HCT116 (cell line): ENCODE measurements at regions not wholly inside any gene's neighbourhood (a gene's known extent, or its start where the extent isn't known, plus 50 kb on each side); places are given as distances from the start of the nearest gene placed in this dataset.

Experiments
- ATAC-seq: fragments of 200-7000 bp; cut with Tn5 transposase; 2 replicates; pipeline ENCODE4 v1.9.1; 2020; ENCODE audit warnings: mild to moderate bottlenecking, moderate library complexity
- BruUV-seq: library from RNA; stranded (reverse); fragments of 400-500 nt; replicated peaks from 2 replicates; lab custom pipeline; 2021; lab: Mats Ljungman, UMichigan
- CTCF ChIA-PET: fragments of 300-600 bp; sonication (Branson Sonifier 250); formaldehyde crosslinking; loops from one replicate; lab custom pipeline; 2021; ENCODE audit warnings: antibody characterized with exemption; lab: Charles Lee
- POLR2A ChIA-PET: fragments of 300-600, 350-600 bp; sonication (Branson Sonifier 250); formaldehyde crosslinking; loops from one replicate; lab custom pipeline; 2021; ENCODE audit warnings: antibody characterized with exemption; lab: Charles Lee
- RAD21 ChIA-PET, 2 experiments: fragments of 300-600 bp; sonication (Branson Sonifier 250); formaldehyde crosslinking; loops; one replicate each; lab custom pipeline; 2023; ENCODE audit warnings: low total read pairs in 2 of 2; ENCODE audit not compliant: uncharacterized antibody in 2 of 2, unreplicated experiment in 2 of 2, low non-redundant PET in 1 of 2; lab: Charles Lee
- DNase-seq: peaks from one replicate; pipeline ENCODE4 v3.0.0-alpha.2; 2010; ENCODE audit warnings: low read depth, low spot score
- H2AFZ ChIP-seq: fragments of 200-600 bp; shearing (Covaris generic), sonication (generic); 2 replicates; pipeline ENCODE4 v1.6.1; 2017; ENCODE audit warnings: low read depth, mixed run types, mixed read lengths, antibody characterized with exemption, low read length; ENCODE audit not compliant: poor library complexity, severe bottlenecking
- H3K27ac ChIP-seq: 2 replicates; pipeline ENCODE4 v1.5.1; 2012; ENCODE audit warnings: low read depth, low read length
- H3K27me3 ChIP-seq: fragments of 200-600 bp; sonication (generic); 2 replicates; pipeline ENCODE4 v1.6.1; 2016; ENCODE audit warnings: mixed run types, low read length, mixed read lengths; ENCODE audit not compliant: insufficient read depth
- H3K36me3 ChIP-seq, 2 experiments: fragments of 200-500 bp in 1 of 2; fragments of 200-600 bp in 1 of 2; sonication (Bioruptor generic) in 1 of 2; sonication (generic) in 1 of 2; 2 replicates each; pipeline versions ENCODE4 v1.5.1 to v1.6.1; 2014 to 2016; ENCODE audit warnings: low read length in 2 of 2, inconsistent platforms in 1 of 2, mixed read lengths in 1 of 2, mixed run types in 1 of 2; ENCODE audit not compliant: insufficient read depth in 2 of 2, control insufficient read depth in 1 of 2
- H3K4me1 ChIP-seq, 2 experiments: fragments of 200-600 bp in 1 of 2; sonication (generic) in 1 of 2; 2 replicates each; pipeline versions ENCODE4 v1.5.1 to v1.6.1; 2012 to 2017; ENCODE audit warnings: low read length in 2 of 2, inconsistent platforms in 1 of 2, mild to moderate bottlenecking in 1 of 2, mixed read lengths in 1 of 2, mixed run types in 1 of 2, moderate library complexity in 1 of 2; ENCODE audit not compliant: insufficient read depth in 2 of 2, control insufficient read depth in 1 of 2
- H3K4me2 ChIP-seq: fragments of 200-600 bp; sonication (generic); 2 replicates; pipeline ENCODE4 v1.6.1; 2017; ENCODE audit warnings: mixed run types, low read length, mixed read lengths
- H3K4me3 ChIP-seq, 2 experiments: fragments of 200-600 bp in 1 of 2; sonication (generic) in 1 of 2; replicated peaks in 1 of 2; 2 replicates each; pipeline ENCODE4 v1.5.1; 2011 to 2016; ENCODE audit warnings: low read length in 2 of 2, control low read depth in 1 of 2, low read depth in 1 of 2, mild to moderate bottlenecking in 1 of 2, mixed read lengths in 1 of 2, mixed run types in 1 of 2
- H3K79me2 ChIP-seq: fragments of 200-600 bp; sonication (generic); 2 replicates; pipeline ENCODE4 v1.6.1; 2017; ENCODE audit warnings: mild to moderate bottlenecking, mixed run types, low read length, moderate library complexity, mixed read lengths; ENCODE audit not compliant: insufficient read depth
- H3K9ac ChIP-seq: fragments of 200-600 bp; sonication (generic); 2 replicates; pipeline ENCODE4 v1.6.1; 2016; ENCODE audit warnings: low read length, mixed read lengths
- H3K9me2 ChIP-seq: fragments of 200-600 bp; sonication (generic), shearing (Covaris generic); 2 replicates; pipeline ENCODE4 v1.6.1; 2017; ENCODE audit warnings: mixed run types, mild to moderate bottlenecking, moderate library complexity; ENCODE audit not compliant: insufficient read depth
- H3K9me3 ChIP-seq, 2 experiments: fragments of 200-500 bp in 1 of 2; fragments of 200-600 bp in 1 of 2; sonication (Bioruptor generic) in 1 of 2; sonication (generic) in 1 of 2; 2 replicates each; pipeline ENCODE4 v1.6.1; 2014 to 2017; ENCODE audit warnings: low read length in 2 of 2, mixed read lengths in 2 of 2, inconsistent platforms in 1 of 2, low read depth in 1 of 2, mild to moderate bottlenecking in 1 of 2, mixed run types in 1 of 2, moderate library complexity in 1 of 2; ENCODE audit not compliant: control insufficient read depth in 1 of 2, insufficient read depth in 1 of 2
- H4K20me1 ChIP-seq: fragments of 200-600 bp; sonication (generic), shearing (Covaris generic); 2 replicates; pipeline ENCODE4 v1.6.1; 2017; ENCODE audit warnings: mixed run types, mild to moderate bottlenecking, moderate library complexity; ENCODE audit not compliant: insufficient read depth
- ELF1 ChIP-seq: IDR thresholded peaks from 2 replicates; pipeline ENCODE4 v1.6.1; 2012; ENCODE audit warnings: low read depth, borderline replicate concordance
- EZH2 ChIP-seq: fragments of 200-600 bp; sonication (generic); IDR thresholded peaks from 2 replicates; pipeline ENCODE4 v1.6.1; 2017; ENCODE audit warnings: antibody characterized with exemption, mixed run types
- EZH2phosphoT487 ChIP-seq: fragments of 200-600 bp; IDR thresholded peaks from 2 replicates; pipeline ENCODE4 v1.6.1; 2018; ENCODE audit warnings: antibody characterized with exemption, borderline replicate concordance
- FOSL1 ChIP-seq: IDR thresholded peaks from 2 replicates; pipeline ENCODE4 v1.6.1; 2012; ENCODE audit warnings: low read depth
- MAX ChIP-seq: IDR thresholded peaks from 2 replicates; pipeline ENCODE4 v1.6.1; 2012
- POLR2AphosphoS5 ChIP-seq: IDR thresholded peaks from 2 replicates; pipeline ENCODE4 v1.6.1; 2011; ENCODE audit warnings: mild to moderate bottlenecking, low read depth, low read length, moderate library complexity
- RAD21 ChIP-seq: IDR thresholded peaks from 2 replicates; pipeline ENCODE4 v1.6.1; 2012; ENCODE audit warnings: low read depth, mild to moderate bottlenecking
- SRF ChIP-seq: IDR thresholded peaks from 2 replicates; pipeline ENCODE4 v1.6.1; 2012; ENCODE audit warnings: low read depth
- intact Hi-C: fragments of 100-400 bp; cut with micrococcal nuclease; formaldehyde crosslinking; loops from 2 replicates; pipeline ENCODE4 v1.10.0; 2022
- TF ChIP-seq, protein P1 (sequence below): IDR thresholded peaks from 2 replicates; pipeline ENCODE4 v1.6.1; 2012; ENCODE audit warnings: low read depth
- TF ChIP-seq, protein P2 (sequence below), 3 experiments: fragments of 200-600 bp in 1 of 3; sonication (generic) in 1 of 3; IDR thresholded peaks in 2 of 3; conservative IDR thresholded peaks in 1 of 3; 2 replicates each; pipeline ENCODE4 v1.5.1; 2012 to 2017; ENCODE audit warnings: low read depth in 2 of 3, low read length in 2 of 3, antibody characterized with exemption in 1 of 3, borderline replicate concordance in 1 of 3, control low read depth in 1 of 3, mild to moderate bottlenecking in 1 of 3, mixed read lengths in 1 of 3, mixed run types in 1 of 3, moderate library complexity in 1 of 3; ENCODE audit not compliant: insufficient read depth in 1 of 3

DNA sequence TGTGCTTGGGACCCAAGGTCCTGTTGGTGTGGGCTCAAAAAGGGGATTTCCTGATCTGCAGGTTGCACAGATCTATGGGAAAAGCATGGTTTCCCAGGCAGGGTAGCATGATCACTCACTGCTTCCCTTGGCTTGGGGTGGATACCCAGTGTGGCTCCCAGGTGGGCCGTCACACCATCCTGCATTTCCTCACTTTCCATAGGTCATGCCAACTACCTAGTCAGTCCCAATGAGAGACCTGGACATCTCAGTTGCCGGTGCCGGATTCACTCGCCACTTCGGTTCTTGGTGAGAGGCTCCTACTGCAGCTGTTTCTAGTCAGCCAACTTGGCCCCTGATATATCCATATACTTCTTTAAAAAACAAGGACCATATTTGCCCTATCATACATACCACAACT is 503.0 kb downstream of the PCDH17 start:
- no peaks in the 10 kb centered on the region for H3K4me1 ChIP-seq
- H3K27me3 ChIP-seq, result no peaks in the 10 kb centered on the region
- H3K79me2 ChIP-seq, result no peaks in the 10 kb centered on the region
- H2AFZ ChIP-seq, result no peak overlapping the region
- ATAC-seq, result no peak
- no peak overlapping the region for H3K4me3 ChIP-seq
- H3K4me2 ChIP-seq, result no peak overlapping the region
- intact Hi-C loops, result no loop called here
- RAD21 ChIA-PET, result no interaction called here
- H3K36me3 ChIP-seq, result no peaks in the 10 kb centered on the region
- H4K20me1 ChIP-seq, result no peaks in the 10 kb centered on the region
- POLR2A ChIA-PET, result no interaction called here
- no peak overlapping the region for H3K9ac ChIP-seq
- no TSS peak for BruUV-seq
- H3K27ac ChIP-seq, result no peak overlapping the region
- H3K9me3 ChIP-seq, result peaks cover 11 to 30% of the 10 kb centered on the region in 2 experiments; a peak in 2 of 4 replicates
- H3K9me2 ChIP-seq, result no peaks in the 10 kb centered on the region
- TF ChIP-seq FOSL1 (no peak), ELF1 (no peak), RAD21 (no peak), SRF (no peak), POLR2AphosphoS5 (no peak), MAX (no peak), EZH2phosphoT487 (no peak), EZH2 (no peak)
- TF ChIP-seq, protein P1, sequence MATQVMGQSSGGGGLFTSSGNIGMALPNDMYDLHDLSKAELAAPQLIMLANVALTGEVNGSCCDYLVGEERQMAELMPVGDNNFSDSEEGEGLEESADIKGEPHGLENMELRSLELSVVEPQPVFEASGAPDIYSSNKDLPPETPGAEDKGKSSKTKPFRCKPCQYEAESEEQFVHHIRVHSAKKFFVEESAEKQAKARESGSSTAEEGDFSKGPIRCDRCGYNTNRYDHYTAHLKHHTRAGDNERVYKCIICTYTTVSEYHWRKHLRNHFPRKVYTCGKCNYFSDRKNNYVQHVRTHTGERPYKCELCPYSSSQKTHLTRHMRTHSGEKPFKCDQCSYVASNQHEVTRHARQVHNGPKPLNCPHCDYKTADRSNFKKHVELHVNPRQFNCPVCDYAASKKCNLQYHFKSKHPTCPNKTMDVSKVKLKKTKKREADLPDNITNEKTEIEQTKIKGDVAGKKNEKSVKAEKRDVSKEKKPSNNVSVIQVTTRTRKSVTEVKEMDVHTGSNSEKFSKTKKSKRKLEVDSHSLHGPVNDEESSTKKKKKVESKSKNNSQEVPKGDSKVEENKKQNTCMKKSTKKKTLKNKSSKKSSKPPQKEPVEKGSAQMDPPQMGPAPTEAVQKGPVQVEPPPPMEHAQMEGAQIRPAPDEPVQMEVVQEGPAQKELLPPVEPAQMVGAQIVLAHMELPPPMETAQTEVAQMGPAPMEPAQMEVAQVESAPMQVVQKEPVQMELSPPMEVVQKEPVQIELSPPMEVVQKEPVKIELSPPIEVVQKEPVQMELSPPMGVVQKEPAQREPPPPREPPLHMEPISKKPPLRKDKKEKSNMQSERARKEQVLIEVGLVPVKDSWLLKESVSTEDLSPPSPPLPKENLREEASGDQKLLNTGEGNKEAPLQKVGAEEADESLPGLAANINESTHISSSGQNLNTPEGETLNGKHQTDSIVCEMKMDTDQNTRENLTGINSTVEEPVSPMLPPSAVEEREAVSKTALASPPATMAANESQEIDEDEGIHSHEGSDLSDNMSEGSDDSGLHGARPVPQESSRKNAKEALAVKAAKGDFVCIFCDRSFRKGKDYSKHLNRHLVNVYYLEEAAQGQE, result no peak
- TF ChIP-seq, protein P2, sequence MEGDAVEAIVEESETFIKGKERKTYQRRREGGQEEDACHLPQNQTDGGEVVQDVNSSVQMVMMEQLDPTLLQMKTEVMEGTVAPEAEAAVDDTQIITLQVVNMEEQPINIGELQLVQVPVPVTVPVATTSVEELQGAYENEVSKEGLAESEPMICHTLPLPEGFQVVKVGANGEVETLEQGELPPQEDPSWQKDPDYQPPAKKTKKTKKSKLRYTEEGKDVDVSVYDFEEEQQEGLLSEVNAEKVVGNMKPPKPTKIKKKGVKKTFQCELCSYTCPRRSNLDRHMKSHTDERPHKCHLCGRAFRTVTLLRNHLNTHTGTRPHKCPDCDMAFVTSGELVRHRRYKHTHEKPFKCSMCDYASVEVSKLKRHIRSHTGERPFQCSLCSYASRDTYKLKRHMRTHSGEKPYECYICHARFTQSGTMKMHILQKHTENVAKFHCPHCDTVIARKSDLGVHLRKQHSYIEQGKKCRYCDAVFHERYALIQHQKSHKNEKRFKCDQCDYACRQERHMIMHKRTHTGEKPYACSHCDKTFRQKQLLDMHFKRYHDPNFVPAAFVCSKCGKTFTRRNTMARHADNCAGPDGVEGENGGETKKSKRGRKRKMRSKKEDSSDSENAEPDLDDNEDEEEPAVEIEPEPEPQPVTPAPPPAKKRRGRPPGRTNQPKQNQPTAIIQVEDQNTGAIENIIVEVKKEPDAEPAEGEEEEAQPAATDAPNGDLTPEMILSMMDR (IDR thresholded peaks at IDR 0.05 in 2 of 3, conservative IDR thresholded peaks at IDR 0.05 in 1 of 3; ENCODE audit: borderline replicate concordance in 1 of 3, insufficient read depth in 1 of 3, low read depth in 2 of 3, low read length in 2 of 3), result no peak
- DNase-seq, result no peak
- CTCF ChIA-PET, result no interaction called here
